HL-60 (cell line): ENCODE measurements at regions not wholly inside any gene's neighbourhood (a gene's known extent, or its start where the extent isn't known, plus 50 kb on each side); places are given as distances from the start of the nearest gene placed in this dataset.

Experiments used
- DNase-seq, 2 experiments: peaks; one replicate each; pipeline ENCODE4 v3.0.0-alpha.2; 2010 to 2020; ENCODE audit warnings: low read depth in 1 of 2, low spot score in 1 of 2
- H3K27ac ChIP-seq: fragments of 250-450 bp; sonication (Bioruptor Pico); replicated peaks from 2 replicates; pipeline ENCODE4 v1.5.1; 2020; ENCODE audit warnings: mild to moderate bottlenecking, moderate library complexity
- H3K27me3 ChIP-seq: fragments of 250-450 bp; sonication (Bioruptor Pico); 2 replicates; pipeline ENCODE4 v1.5.1; 2021; ENCODE audit warnings: mild to moderate bottlenecking, moderate library complexity; ENCODE audit not compliant: insufficient read depth, poor library complexity, severe bottlenecking
- H3K4me3 ChIP-seq: replicated peaks from 2 replicates; pipeline ENCODE4 v1.5.1; 2011; ENCODE audit warnings: mild to moderate bottlenecking, control low read depth, low read length; ENCODE audit not compliant: insufficient read depth
- CTCF ChIP-seq: IDR thresholded peaks from one replicate; pipeline ENCODE4 v1.5.1; 2011; ENCODE audit warnings: low read length, control low read depth, inconsistent platforms; ENCODE audit not compliant: insufficient read depth
- GABPA ChIP-seq: IDR thresholded peaks from 2 replicates; pipeline ENCODE4 v1.6.1; 2012; ENCODE audit warnings: low read depth
- POLR2AphosphoS5 ChIP-seq: IDR thresholded peaks from 2 replicates; pipeline ENCODE4 v1.6.1; 2012; ENCODE audit warnings: low read depth
- REST ChIP-seq: IDR thresholded peaks from 2 replicates; pipeline ENCODE4 v1.6.1; 2012; ENCODE audit warnings: low read depth; ENCODE audit not compliant: insufficient replicate concordance
- SPI1 ChIP-seq: IDR thresholded peaks from 2 replicates; pipeline ENCODE4 v1.6.1; 2012; ENCODE audit warnings: low read depth, mild to moderate bottlenecking, borderline replicate concordance

- TF ChIP-seq POLR2AphosphoS5 (no peak), REST (no peak), CTCF (no peak), GABPA (no peak), SPI1 (no peak)
- Histone ChIP-seq H3K27me3 (peaks cover 2% of the 10 kb centered on the region), H3K4me3 (no peak overlapping the region), H3K27ac (no peak overlapping the region)
- DNase-seq: no peak
Observed at GRCh38 chr13:111542530-111543341, 222.3 kb downstream of the TEX29 start.

- DNase-seq: no peak
- TF ChIP-seq GABPA (no peak), REST (no peak), POLR2AphosphoS5 (no peak), CTCF (no peak), SPI1 (no peak)
- Histone ChIP-seq H3K27me3 (no peaks in the 10 kb centered on the region), H3K4me3 (no peak overlapping the region), H3K27ac (no peak overlapping the region)
Observed at GRCh38 chr13:111546921-111547675, 226.7 kb downstream of the TEX29 start.

GRCh38 chr13:111547726-111548273 lies 227.4 kb downstream of the TEX29 start:
- DNase-seq: no peak
- no peak for TF ChIP-seq CTCF
- no peak for TF ChIP-seq SPI1
- TF ChIP-seq REST: no peak
- no peak for TF ChIP-seq GABPA
- TF ChIP-seq POLR2AphosphoS5: no peak
- H3K27me3 ChIP-seq: peaks cover 3% of the 10 kb centered on the region
- H3K4me3 ChIP-seq: no peak overlapping the region
- no peak overlapping the region for H3K27ac ChIP-seq
